IMR-90 (cell line): ENCODE measurements at regions not wholly inside any gene's neighbourhood (a gene's known extent, or its start where the extent isn't known, plus 50 kb on each side); places are given as distances from the start of the nearest gene placed in this dataset.

Source experiments
- ATAC-seq: fragments of 200-7000 bp; cut with Tn5 transposase; 2 replicates; pipeline ENCODE4 v1.9.1; 2020; ENCODE audit warnings: low read depth, mild to moderate bottlenecking, moderate library complexity
- BruUV-seq: library from RNA; stranded (reverse); fragments of 400-500 nt; replicated peaks from 2 replicates; lab custom pipeline; 2021; lab: Mats Ljungman, UMichigan
- CTCF ChIA-PET: fragments of 300-600 bp; formaldehyde crosslinking; extraction: SDS; loops from one replicate; lab custom pipeline; 2021; ENCODE audit warnings: antibody characterized with exemption; lab: Yijun Ruan, JAX
- POLR2A ChIA-PET: fragments of 300-600 bp; sonication (Branson Sonifier 250); formaldehyde crosslinking; loops from one replicate; lab custom pipeline; 2022; ENCODE audit warnings: antibody characterized with exemption; ENCODE audit not compliant: unreplicated experiment; lab: Charles Lee
- DNase-seq: peaks from one replicate; pipeline ENCODE4 v3.0.0; 2013
- H2AFZ ChIP-seq: replicated peaks from 2 replicates; pipeline ENCODE3; 2013; ENCODE audit warnings: low read length, mild to moderate bottlenecking; ENCODE audit not compliant: poor library complexity
- H2AK5ac ChIP-seq: 2 replicates; pipeline ENCODE4 v1.6.1; 2013; ENCODE audit warnings: low read depth, low read length, inconsistent platforms
- H2AK9ac ChIP-seq: replicated peaks from 2 replicates; pipeline ENCODE3; 2013; ENCODE audit warnings: mild to moderate bottlenecking, low read depth, low read length, moderate library complexity; ENCODE audit not compliant: poor library complexity
- H2BK120ac ChIP-seq: 2 replicates; pipeline ENCODE4 v1.6.1; 2013; ENCODE audit warnings: low read depth, low read length, inconsistent platforms
- H2BK15ac ChIP-seq: 3 replicates; pipeline ENCODE4 v1.6.1; 2013; ENCODE audit warnings: low read depth, low read length, inconsistent platforms
- H2BK20ac ChIP-seq: 2 replicates; pipeline ENCODE4 v1.6.1; 2013; ENCODE audit warnings: low read depth, mild to moderate bottlenecking, inconsistent platforms, low read length, moderate library complexity
- H2BK5ac ChIP-seq: 2 replicates; pipeline ENCODE4 v1.6.1; 2013; ENCODE audit warnings: mild to moderate bottlenecking, low read depth, low read length, inconsistent platforms; ENCODE audit not compliant: poor library complexity, severe bottlenecking
- H3K14ac ChIP-seq: replicated peaks from 2 replicates; pipeline ENCODE4 v1.6.1; 2013; ENCODE audit warnings: low read depth, low read length, inconsistent platforms
- H3K18ac ChIP-seq: 2 replicates; pipeline ENCODE4 v1.6.1; 2013; ENCODE audit warnings: low read depth, low read length, control low read depth
- H3K23ac ChIP-seq: 2 replicates; pipeline ENCODE4 v1.6.1; 2013; ENCODE audit warnings: low read depth, low read length, inconsistent platforms
- H3K27ac ChIP-seq: 2 replicates; pipeline ENCODE4 v1.5.1; 2013; ENCODE audit warnings: mild to moderate bottlenecking, control low read depth, low read length; ENCODE audit not compliant: insufficient read depth
- H3K27me3 ChIP-seq: 2 replicates; pipeline ENCODE4 v1.6.1; 2013; ENCODE audit warnings: low read length; ENCODE audit not compliant: control insufficient read depth, insufficient read depth
- H3K36me3 ChIP-seq: 2 replicates; pipeline ENCODE4 v1.6.1; 2013; ENCODE audit warnings: low read length, mixed read lengths; ENCODE audit not compliant: control insufficient read depth, insufficient read depth
- H3K4ac ChIP-seq: 2 replicates; pipeline ENCODE4 v1.6.1; 2013; ENCODE audit warnings: low read depth, low read length, inconsistent platforms
- H3K4me1 ChIP-seq: 2 replicates; pipeline ENCODE4 v1.6.1; 2013; ENCODE audit warnings: low read length, mixed read lengths; ENCODE audit not compliant: control insufficient read depth, insufficient read depth
- H3K4me2 ChIP-seq: 2 replicates; pipeline ENCODE4 v1.6.1; 2013; ENCODE audit warnings: low read depth, mild to moderate bottlenecking, control low read depth, low read length, moderate library complexity
- H3K4me3 ChIP-seq: 2 replicates; pipeline ENCODE4 v1.5.1; 2013; ENCODE audit warnings: low read depth, mild to moderate bottlenecking, control low read depth, low read length, moderate library complexity; ENCODE audit not compliant: insufficient read depth
- H3K56ac ChIP-seq: 2 replicates; pipeline ENCODE4 v1.6.1; 2013; ENCODE audit warnings: low read length, inconsistent platforms; ENCODE audit not compliant: insufficient read depth; ENCODE audit errors: extremely low read depth
- H3K79me1 ChIP-seq, 2 experiments: 2 replicates each; pipeline ENCODE4 v1.6.1; 2013; ENCODE audit warnings: low read length in 2 of 2, inconsistent platforms in 1 of 2, low read depth in 1 of 2
- H3K9ac ChIP-seq: 2 replicates; pipeline ENCODE4 v1.6.1; 2013; ENCODE audit warnings: low read depth, low read length, control low read depth
- H3K9me1 ChIP-seq: 2 replicates; pipeline ENCODE4 v1.6.1; 2013; ENCODE audit warnings: low read length, inconsistent platforms; ENCODE audit not compliant: insufficient read depth
- H3K9me3 ChIP-seq: 2 replicates; pipeline ENCODE4 v1.6.1; 2013; ENCODE audit warnings: low read length; ENCODE audit not compliant: control insufficient read depth, insufficient read depth
- H4K20me1 ChIP-seq: 2 replicates; pipeline ENCODE4 v1.6.1; 2013; ENCODE audit warnings: low read length, inconsistent platforms; ENCODE audit not compliant: insufficient read depth
- H4K5ac ChIP-seq: 2 replicates; pipeline ENCODE4 v1.6.1; 2013; ENCODE audit warnings: mild to moderate bottlenecking, low read depth, low read length, control low read depth
- H4K8ac ChIP-seq, 2 experiments: 2 replicates each; pipeline ENCODE4 v1.6.1; 2013; ENCODE audit warnings: low read depth in 2 of 2, low read length in 2 of 2, control low read depth in 1 of 2, inconsistent platforms in 1 of 2
- H4K91ac ChIP-seq: 2 replicates; pipeline ENCODE4 v1.6.1; 2013; ENCODE audit warnings: low read depth, low read length, inconsistent platforms; ENCODE audit not compliant: insufficient read depth
- CEBPB ChIP-seq: IDR thresholded peaks from 2 replicates; pipeline ENCODE4 v1.6.1; 2012; ENCODE audit warnings: low read depth, low read length, improper control_type of control experiment
- CHD1 ChIP-seq: IDR thresholded peaks from 2 replicates; pipeline ENCODE4 v1.6.1; 2012; ENCODE audit warnings: low read depth, low read length, improper control_type of control experiment
- CTCF ChIP-seq: conservative IDR thresholded peaks from 2 replicates; pipeline ENCODE4 v1.5.1; 2012; ENCODE audit warnings: mild to moderate bottlenecking, low read depth, low read length, improper control_type of control experiment
- ELK1 ChIP-seq: fragments of 150-350 bp; IDR thresholded peaks from 2 replicates; pipeline ENCODE4 v1.6.1; 2016; ENCODE audit warnings: low read depth, mild to moderate bottlenecking, low read length, moderate library complexity, borderline replicate concordance
- MAFK ChIP-seq: IDR thresholded peaks from 2 replicates; pipeline ENCODE4 v1.6.1; 2012; ENCODE audit warnings: low read depth, low read length, improper control_type of control experiment
- MAZ ChIP-seq: IDR thresholded peaks from 2 replicates; pipeline ENCODE4 v1.6.1; 2012; ENCODE audit warnings: low read depth, mild to moderate bottlenecking, low read length, improper control_type of control experiment, moderate library complexity, borderline replicate concordance
- MXI1 ChIP-seq: IDR thresholded peaks from 2 replicates; pipeline ENCODE4 v1.6.1; 2012; ENCODE audit warnings: low read depth, mild to moderate bottlenecking, low read length, moderate library complexity, borderline replicate concordance
- NFE2L2 ChIP-seq: fragments of 150-350 bp; IDR thresholded peaks from 2 replicates; pipeline ENCODE4 v1.6.1; 2016; ENCODE audit warnings: low read depth, mild to moderate bottlenecking, low read length
- POLR2A ChIP-seq: IDR thresholded peaks from 2 replicates; pipeline ENCODE4 v1.6.1; 2012; ENCODE audit warnings: mild to moderate bottlenecking, low read depth, low read length
- RFX5 ChIP-seq: IDR thresholded peaks from 2 replicates; pipeline ENCODE4 v1.8.0; 2012; ENCODE audit warnings: low read depth, mild to moderate bottlenecking, low read length, moderate library complexity
- SMC3 ChIP-seq: fragments of 150-350 bp; IDR thresholded peaks from 2 replicates; pipeline ENCODE4 v1.6.1; 2016; ENCODE audit warnings: low read depth, mild to moderate bottlenecking, antibody characterized with exemption, low read length, moderate library complexity
- WGBS, 2 experiments: methylation state at CpG; one replicate each; pipeline versions ENCODE4 v1.1.5 to v1.1.7; 2013; ENCODE audit warnings: missing lambda C conversion rate in 2 of 2; ENCODE audit not compliant: insufficient read length in 1 of 2; ENCODE audit errors: extremely low coverage in 2 of 2; 5-methylcytosine and 5-hydroxymethylcytosine counted together
- dilution Hi-C: fragments of 300-500 bp; cut with HindIII; formaldehyde crosslinking; loops from one replicate; pipeline ENCODE4 v1.14.3; 2018; ENCODE audit warnings: low sequenced_read_pairs; ENCODE audit not compliant: unreplicated experiment
- in situ Hi-C: fragments of 300-500 bp; cut with MboI; formaldehyde crosslinking; loops from 3 replicates; pipeline ENCODE4 v1.14.3; 2019; ENCODE audit warnings: low sequenced_read_pairs, inconsistent platforms, mixed read lengths
- intact Hi-C: fragments of 100-400 bp; cut with micrococcal nuclease; formaldehyde crosslinking; loops from 2 replicates; pipeline ENCODE4 v1.10.0; 2022

GRCh38 chrX:19194285-19195242 is 72.3 kb upstream of the ADGRG2 start (continued):
- no peak for TF ChIP-seq CTCF

- dilution Hi-C loops (no loop called here), intact Hi-C loops (no loop called here), in situ Hi-C loops (no loop called here)
- H4K8ac ChIP-seq = no peak overlapping the region
- H3K36me3 ChIP-seq = no peaks in the 10 kb centered on the region
- DNase-seq (no peak), ATAC-seq (no peak)
- H2BK5ac ChIP-seq = no peak overlapping the region
- H2BK15ac ChIP-seq = no peak overlapping the region
- H4K91ac ChIP-seq = no peak overlapping the region
- no peak overlapping the region for H3K27ac ChIP-seq
- no peak overlapping the region for H4K5ac ChIP-seq
- no peak overlapping the region for H2AK5ac ChIP-seq
- H3K4me3 ChIP-seq = no peak overlapping the region
- H3K9me3 ChIP-seq = no peaks in the 10 kb centered on the region
- no peak overlapping the region for H3K4me2 ChIP-seq
- no peak overlapping the region for H2AK9ac ChIP-seq
- no peak overlapping the region for H3K9ac ChIP-seq
- no peaks in the 10 kb centered on the region for H4K20me1 ChIP-seq
- H3K4me1 ChIP-seq = no peaks in the 10 kb centered on the region
- H3K27me3 ChIP-seq = no peaks in the 10 kb centered on the region
- no peak overlapping the region for H3K18ac ChIP-seq
- H3K9me1 ChIP-seq = no peaks in the 10 kb centered on the region
- H3K23ac ChIP-seq = no peak overlapping the region
- ChIA-PET POLR2A (no interaction called here), CTCF (no interaction called here)
- H3K56ac ChIP-seq = no peak overlapping the region
- no peak overlapping the region for H3K4ac ChIP-seq
- H2BK120ac ChIP-seq = no peak overlapping the region
- no peak overlapping the region for H2AFZ ChIP-seq
- BruUV-seq = no TSS peak
- H2BK20ac ChIP-seq = no peak overlapping the region
- no peak overlapping the region for H3K14ac ChIP-seq
- WGBS, 2 experiments = no CpG with 5 or more reads among the region's 11 CpGs
- no peaks in the 10 kb centered on the region for H3K79me1 ChIP-seq
- TF ChIP-seq CEBPB (no peak), CTCF (no peak), NFE2L2 (no peak), POLR2A (no peak), MAZ (no peak), ELK1 (no peak), MXI1 (no peak), RFX5 (no peak), CHD1 (no peak), SMC3 (no peak), MAFK (no peak)
These were observed 73.0 kb upstream of the ADGRG2 start for GRCh38 chrX:19195243-19195610.
